ENCODE measurements at regions not wholly inside any gene's neighbourhood (a gene's known extent, or its start where the extent isn't known, plus 50 kb on each side); places are given as distances from the start of the nearest gene placed in this dataset.

GRCh38 chr15:89035658-89036057 is 52.6 kb upstream of the ABHD2 start (continued):
- no peak for TF ChIP-seq NFYA (IDR thresholded peaks at IDR 0.05; ENCODE audit: borderline replicate concordance, low read depth, low read length)

GRCh38 chr15:89038146-89038545 is 50.1 kb upstream of the ABHD2 start:
- no peak overlapping the region for H3K9ac ChIP-seq (ENCODE audit: control insufficient read depth, insufficient read depth, low read length)
- no peaks in the 10 kb centered on the region for H3K4me1 ChIP-seq (ENCODE audit: control insufficient read depth, insufficient read depth, low read length)
- H3K27me3 ChIP-seq (replicated peaks in 1 of 2; ENCODE audit: control insufficient read depth in 2 of 2, insufficient read depth in 2 of 2, low read length in 1 of 2): no peaks in the 10 kb centered on the region
- no peaks in the 10 kb centered on the region for H3K79me2 ChIP-seq (ENCODE audit: control insufficient read depth, insufficient read depth, low read length)
- in situ Hi-C loops (cut with MboI) (no loop called here), intact Hi-C loops (cut with micrococcal nuclease; ENCODE audit: unreplicated experiment) (no loop called here)
- FAIRE-seq (no peak), ATAC-seq (no peak), DNase-seq (ENCODE audit: low read depth, low spot score) (no peak)
- H3K9me3 ChIP-seq (replicated peaks; ENCODE audit: control insufficient read depth, insufficient read depth, low read length): no peaks in the 10 kb centered on the region
- RAD21 ChIA-PET (ENCODE audit: unreplicated experiment): no interaction called here
- H4K20me1 ChIP-seq (ENCODE audit: control insufficient read depth, insufficient read depth): no peaks in the 10 kb centered on the region
- no peaks in the 10 kb centered on the region for H3K36me3 ChIP-seq (ENCODE audit: control insufficient read depth in 2 of 2, insufficient read depth in 2 of 2, low read length in 1 of 2)
- WGBS (ENCODE audit: insufficient coverage, insufficient replicate concordance, low lambda C conversion rate, missing lambda C conversion rate): 51% methylated on average over 8 of the region's 8 CpGs
- POLR2A ChIA-PET: no interaction called here
- CTCF ChIA-PET: interaction anchor here (0.6 to 1.4 kb wide), 2 partner anchors 91 to 133 kb away, joined by 4 to 5 read pairs; no protein-coding TSS in a partner anchor
- no peak overlapping the region for H3K27ac ChIP-seq (ENCODE audit: control insufficient read depth, insufficient read depth)
- no TSS peak for BruUV-seq (replicated peaks)
- no peak overlapping the region for H2AFZ ChIP-seq (ENCODE audit: control insufficient read depth, low read depth, low read length)
- no peak overlapping the region for H3K4me2 ChIP-seq (ENCODE audit: control insufficient read depth, insufficient read depth)
- TF ChIP-seq SPI1 (IDR thresholded peaks at IDR 0.05; ENCODE audit: borderline replicate concordance, insufficient read depth, low read depth, low read length) (no peak), PML (IDR thresholded peaks at IDR 0.05; ENCODE audit: low read length) (no peak), BACH1 (IDR thresholded peaks at IDR 0.05; ENCODE audit: borderline replicate concordance) (no peak), FOXK2 (IDR thresholded peaks at IDR 0.05) (no peak), IRF3 (IDR thresholded peaks at IDR 0.05) (no peak)
- SMC1A ChIA-PET (ENCODE audit: uncharacterized antibody, unreplicated experiment): no interaction called here
- H3K4me3 ChIP-seq: no peak overlapping the region

Data from GM12878 (cell line).